ENCODE measurements at regions not wholly inside any gene's neighbourhood (a gene's known extent, or its start where the extent isn't known, plus 50 kb on each side); places are given as distances from the start of the nearest gene placed in this dataset.

GRCh38 chr3:94291686-94292085 lies 228.8 kb downstream of the NSUN3 start:
- FAIRE-seq (no peak), DNase-seq (ENCODE audit: insufficient read length, low spot score) (no peak)
- no peak for TF ChIP-seq CTCF (IDR thresholded peaks at IDR 0.05; ENCODE audit: insufficient read depth, missing control alignments)

GRCh38 chr3:94292151-94292550 lies 229.3 kb downstream of the NSUN3 start:
- no peak for FAIRE-seq
- TF ChIP-seq CTCF (IDR thresholded peaks at IDR 0.05; ENCODE audit: insufficient read depth, missing control alignments), result no peak

GRCh38 chr3:94293793-94294195 lies 230.9 kb downstream of the NSUN3 start:
- no peak for DNase-seq (ENCODE audit: insufficient read length, low spot score)
- TF ChIP-seq CTCF (IDR thresholded peaks at IDR 0.05; ENCODE audit: insufficient read depth, missing control alignments), result no peak
- FAIRE-seq, result no peak

More at GRCh38 chr3:94292151-94292550, 229.3 kb downstream of the NSUN3 start:
- no peak for DNase-seq (ENCODE audit: insufficient read length, low spot score)

GRCh38 chr3:94294806-94295205 lies 231.9 kb downstream of the NSUN3 start:
- FAIRE-seq (no peak), DNase-seq (ENCODE audit: insufficient read length, low spot score) (no peak)
- TF ChIP-seq CTCF (IDR thresholded peaks at IDR 0.05; ENCODE audit: insufficient read depth, missing control alignments), result no peak

- FAIRE-seq (no peak), DNase-seq (ENCODE audit: insufficient read length, low spot score) (no peak)
- TF ChIP-seq CTCF (IDR thresholded peaks at IDR 0.05; ENCODE audit: insufficient read depth, missing control alignments), result no peak
Observed at GRCh38 chr3:94299716-94300115, 236.9 kb downstream of the NSUN3 start.

- DNase-seq (ENCODE audit: insufficient read length, low spot score), result no peak
- FAIRE-seq, result no peak
- no peak for TF ChIP-seq CTCF (IDR thresholded peaks at IDR 0.05; ENCODE audit: insufficient read depth, missing control alignments)
Observed at GRCh38 chr3:94301366-94301765, 238.5 kb downstream of the NSUN3 start.

GRCh38 chr3:94303266-94303665 lies 240.4 kb downstream of the NSUN3 start:
- DNase-seq (ENCODE audit: insufficient read length, low spot score) (no peak), FAIRE-seq (no peak)
- no peak for TF ChIP-seq CTCF (IDR thresholded peaks at IDR 0.05; ENCODE audit: insufficient read depth, missing control alignments)
